NCI-H146 (cell line): ENCODE measurements at regions not wholly inside any gene's neighbourhood (a gene's known extent, or its start where the extent isn't known, plus 50 kb on each side); places are given as distances from the start of the nearest gene placed in this dataset.
"Not testable (repeated sequence)": the region's sequence is repeated elsewhere in the genome, so short reads cannot be mapped to it uniquely, and the experiment has no call there.

Source experiments
- DNase-seq: peaks from one replicate; lab custom pipeline; 2025; lab: John Stamatoyannopoulos, UW

DNA sequence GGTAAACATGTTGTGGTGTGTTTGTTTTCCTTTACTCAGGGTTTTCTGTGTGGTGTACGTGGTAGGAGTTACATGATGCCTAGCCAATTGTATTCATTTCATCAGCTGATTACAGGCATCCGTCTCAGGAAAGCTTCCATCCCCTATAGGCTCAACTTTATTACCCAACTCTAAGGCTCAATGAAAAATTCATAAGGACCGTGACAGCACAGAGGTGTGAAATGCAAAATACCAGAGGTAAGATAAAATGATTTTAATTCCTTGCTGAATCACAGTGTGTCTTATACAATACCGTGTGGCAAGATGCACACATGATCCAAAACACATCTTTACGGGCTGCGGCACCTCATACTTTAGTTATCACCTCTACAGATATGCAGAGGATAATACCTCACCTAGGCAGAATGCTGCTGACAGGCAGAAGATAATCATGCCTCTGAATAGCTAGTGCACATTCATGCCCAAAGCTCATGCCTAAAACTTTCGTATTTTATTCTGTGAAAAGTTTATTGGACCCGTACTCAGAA is 87.2 kb upstream of the DIO2 start:
- no peak for DNase-seq

DNA sequence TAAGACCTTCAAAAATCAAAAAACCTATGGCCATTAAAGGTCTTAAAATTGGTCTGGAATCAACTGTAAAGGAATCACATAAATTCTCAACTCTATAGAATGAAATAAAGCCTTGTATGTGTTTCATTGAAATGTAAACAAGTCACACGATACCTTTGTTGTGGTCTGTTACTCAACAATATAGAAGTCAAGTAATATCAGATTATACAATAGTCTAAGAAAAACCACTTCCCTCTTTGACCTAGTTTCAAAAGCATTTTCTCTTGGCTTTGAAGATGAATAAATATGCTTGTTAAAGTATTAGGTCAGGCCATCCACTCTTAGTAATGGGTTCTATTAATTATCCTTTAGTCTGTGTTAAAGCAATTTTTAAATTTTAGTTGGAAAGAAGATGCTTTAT is 79.8 kb upstream of the DIO2 start:
- no peak for DNase-seq

DNA sequence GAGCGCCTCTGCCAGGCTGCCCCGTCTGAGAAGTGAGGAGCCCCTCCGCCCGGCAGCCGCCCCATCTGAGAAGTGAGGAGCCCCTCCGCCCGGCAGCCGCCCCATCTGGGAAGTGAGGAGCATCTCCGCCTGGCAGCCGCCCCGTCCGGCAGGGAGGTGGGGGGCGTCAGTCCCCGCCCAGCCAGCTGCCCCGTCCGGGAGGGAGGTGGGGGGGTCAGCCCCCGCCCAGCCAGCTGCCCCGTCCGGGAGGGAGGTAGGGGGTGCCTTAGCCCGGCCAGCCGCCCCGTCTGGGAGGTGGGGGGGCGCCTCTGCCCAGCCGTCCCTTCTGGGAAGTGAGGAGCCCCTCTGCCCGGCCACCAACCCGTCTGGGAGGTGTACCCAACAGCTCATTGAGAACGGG is 75.4 kb upstream of the DIO2 start:
- not testable (repeated sequence) for DNase-seq

DNA sequence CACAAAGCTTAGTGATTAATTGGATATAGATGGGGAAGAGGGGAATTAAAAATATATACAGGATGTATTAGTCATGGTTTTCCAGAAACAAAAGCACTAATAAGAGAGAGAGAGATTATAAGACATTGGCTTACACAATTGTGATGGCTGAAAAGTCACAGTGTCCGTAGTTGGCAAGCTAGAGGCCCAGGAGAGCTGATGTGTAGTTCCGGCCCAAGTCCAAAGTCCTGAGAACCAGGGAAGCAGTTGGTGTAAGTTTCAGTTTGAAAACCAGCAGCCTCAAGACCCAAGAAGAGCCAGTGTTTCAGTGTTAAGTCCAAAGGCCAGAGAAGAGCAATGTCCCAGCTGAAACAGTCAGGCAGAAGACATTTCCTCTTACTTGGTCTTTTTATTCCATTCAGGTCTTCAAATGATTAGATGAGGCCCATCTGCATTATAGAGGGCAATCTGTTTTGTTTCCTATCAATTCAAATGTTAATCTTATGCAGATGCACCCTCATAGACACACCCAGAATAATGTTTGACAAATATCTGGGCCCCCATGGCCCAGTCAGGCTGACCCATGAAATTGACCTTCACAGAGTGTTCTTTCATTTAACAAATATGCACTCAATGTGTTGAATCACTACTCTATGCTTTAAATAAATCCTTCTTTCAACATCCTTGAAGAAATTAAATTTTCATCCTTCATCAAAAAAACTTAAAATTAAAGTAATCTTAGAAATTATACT is 67.2 kb upstream of the DIO2 start:
- no peak for DNase-seq

DNA sequence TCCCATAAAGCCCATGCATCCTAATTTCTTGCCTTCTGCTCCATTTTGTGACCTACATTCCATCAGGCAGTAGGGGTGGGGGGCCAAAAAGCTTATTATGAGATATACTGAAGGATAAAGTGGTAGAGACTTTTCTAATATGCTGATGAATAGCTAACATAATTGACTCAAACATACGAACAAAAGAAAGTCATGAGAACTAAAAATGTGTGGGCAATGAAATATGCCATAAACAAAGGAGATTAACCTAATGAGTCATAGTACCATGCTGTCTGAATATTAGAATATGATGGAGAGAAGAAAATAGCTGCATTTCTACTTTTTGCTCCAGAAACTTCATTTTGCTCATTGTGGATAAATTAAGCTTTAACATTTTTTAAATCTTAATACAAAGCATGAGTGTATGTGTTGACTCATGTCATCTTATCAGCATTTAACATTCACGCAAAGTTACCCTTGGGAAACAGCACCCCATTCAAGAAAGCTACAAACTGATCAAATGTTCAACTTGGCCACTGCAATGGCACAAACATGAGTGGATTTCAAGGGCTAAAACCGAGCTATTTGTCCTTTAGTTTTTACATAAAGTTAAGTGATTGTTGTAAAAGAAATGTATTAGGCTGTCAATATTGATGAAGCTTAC is 64.0 kb upstream of the DIO2 start:
- DNase-seq = no peak

DNA sequence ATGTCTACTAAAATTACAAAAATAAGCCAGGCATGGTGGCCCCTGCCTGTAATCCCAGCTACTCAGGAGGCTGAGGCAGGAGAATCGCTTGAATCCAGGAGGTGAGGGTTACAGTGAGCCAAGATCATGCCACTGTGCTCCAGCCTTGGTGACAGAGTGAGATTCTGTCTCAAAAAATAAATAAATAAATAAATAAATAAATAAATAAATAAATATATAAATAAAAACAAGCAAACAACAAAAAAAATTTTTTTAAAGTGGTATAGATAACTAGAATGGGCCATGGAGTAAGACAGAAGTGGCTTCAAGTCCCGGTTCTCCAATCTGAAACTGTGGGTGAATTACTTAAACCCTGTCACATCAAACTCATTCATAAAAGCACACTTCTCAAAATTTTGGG is 63.0 kb upstream of the DIO2 start:
- DNase-seq = not testable (repeated sequence)

DNA sequence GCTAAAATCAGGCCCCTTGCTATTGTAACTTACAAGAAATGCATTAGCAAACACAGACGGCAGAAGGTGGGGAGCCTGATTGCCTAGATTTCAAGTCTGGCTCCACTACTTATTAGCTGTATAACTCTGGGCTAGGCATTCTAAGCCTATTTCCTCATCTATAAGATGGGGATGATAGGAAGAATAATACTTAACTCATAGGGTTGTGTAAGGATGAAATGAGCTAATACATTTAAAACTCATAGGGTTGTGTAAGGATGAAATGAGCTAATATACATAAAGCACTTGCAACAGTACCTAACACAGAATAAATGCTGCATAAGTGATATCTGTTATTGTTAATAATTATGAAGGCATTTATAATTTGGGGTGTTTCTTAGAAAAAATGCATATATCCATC is 60.1 kb upstream of the DIO2 start:
- no peak for DNase-seq

DNA sequence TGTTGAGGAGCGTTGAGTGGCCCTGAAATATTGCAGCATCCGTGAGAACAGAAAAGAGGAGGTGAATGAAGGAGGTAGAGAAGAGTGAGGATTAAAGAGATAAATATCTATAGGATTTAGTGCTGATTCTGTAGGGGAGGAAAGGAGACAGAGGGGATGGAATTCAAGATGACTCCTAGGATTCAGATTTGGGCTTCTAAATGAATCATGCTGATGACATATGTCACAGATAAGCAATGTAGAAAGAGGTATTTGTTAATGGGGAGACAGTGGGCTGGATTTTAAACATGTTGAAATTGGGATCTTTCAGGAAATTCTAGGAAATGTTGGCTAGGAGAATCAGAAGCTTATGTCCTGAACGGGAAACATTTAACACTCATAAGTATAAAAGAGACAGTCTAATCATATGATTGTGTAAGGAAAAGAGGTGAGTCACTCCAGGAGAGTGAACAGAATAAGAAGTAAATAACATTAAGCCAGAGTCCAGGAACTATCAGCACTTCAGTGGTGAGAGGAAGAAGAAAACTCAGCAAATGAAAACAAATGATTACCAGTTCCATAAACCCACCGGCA is 58.1 kb upstream of the DIO2 start:
- no peak for DNase-seq

DNA sequence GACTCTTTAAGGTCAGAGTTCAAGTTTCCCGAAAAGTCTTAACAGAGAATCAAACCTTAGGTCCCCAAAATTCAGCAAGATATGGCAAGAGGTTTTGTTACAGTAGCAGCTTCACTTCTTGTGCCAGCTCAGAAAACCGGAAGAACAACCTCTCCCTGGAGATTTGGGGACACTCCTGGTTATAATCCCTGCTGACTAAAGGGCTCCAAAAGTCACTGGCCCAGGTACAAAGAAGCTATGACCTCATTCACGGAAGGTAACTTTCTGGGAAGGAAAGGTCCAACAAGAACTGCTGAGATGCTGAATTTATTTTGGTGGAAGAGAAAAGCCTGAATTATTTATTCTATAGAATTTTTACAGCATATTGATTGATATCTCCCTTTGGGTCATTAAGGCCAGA is 55.6 kb upstream of the DIO2 start:
- DNase-seq = no peak

DNA sequence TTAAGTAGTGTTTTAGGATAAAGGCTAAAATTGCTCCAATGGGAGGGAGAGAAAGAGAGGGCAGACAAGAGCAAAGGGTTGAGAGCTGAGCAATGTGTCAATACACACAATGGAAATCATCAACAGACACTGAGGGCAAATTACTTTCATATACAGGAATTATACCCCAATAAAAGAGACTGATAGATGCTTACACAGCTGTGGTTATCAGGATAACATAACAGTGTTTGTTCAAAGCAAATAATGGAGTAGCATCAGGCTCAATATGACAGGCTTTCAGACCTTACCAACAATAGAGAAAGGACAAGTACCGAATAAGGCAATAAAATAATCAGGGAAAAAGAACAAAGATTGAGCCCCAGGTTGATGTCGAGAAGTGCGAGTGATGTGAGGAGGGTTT is 53.4 kb upstream of the DIO2 start:
- DNase-seq = peak; percentile 61
